IMR-90 (cell line): ENCODE measurements at regions not wholly inside any gene's neighbourhood (a gene's known extent, or its start where the extent isn't known, plus 50 kb on each side); places are given as distances from the start of the nearest gene placed in this dataset.

Source experiments
- ATAC-seq: fragments of 200-7000 bp; cut with Tn5 transposase; 2 replicates; pipeline ENCODE4 v1.9.1; 2020; ENCODE audit warnings: low read depth, mild to moderate bottlenecking, moderate library complexity
- BruUV-seq: library from RNA; stranded (reverse); fragments of 400-500 nt; replicated peaks from 2 replicates; lab custom pipeline; 2021; lab: Mats Ljungman, UMichigan
- CTCF ChIA-PET: fragments of 300-600 bp; formaldehyde crosslinking; extraction: SDS; loops from one replicate; lab custom pipeline; 2021; ENCODE audit warnings: antibody characterized with exemption; lab: Yijun Ruan, JAX
- POLR2A ChIA-PET: fragments of 300-600 bp; sonication (Branson Sonifier 250); formaldehyde crosslinking; loops from one replicate; lab custom pipeline; 2022; ENCODE audit warnings: antibody characterized with exemption; ENCODE audit not compliant: unreplicated experiment; lab: Charles Lee
- DNase-seq: peaks from one replicate; pipeline ENCODE4 v3.0.0; 2013
- H2AFZ ChIP-seq: replicated peaks from 2 replicates; pipeline ENCODE3; 2013; ENCODE audit warnings: low read length, mild to moderate bottlenecking; ENCODE audit not compliant: poor library complexity
- H2AK5ac ChIP-seq: 2 replicates; pipeline ENCODE4 v1.6.1; 2013; ENCODE audit warnings: low read depth, low read length, inconsistent platforms
- H2AK9ac ChIP-seq: replicated peaks from 2 replicates; pipeline ENCODE3; 2013; ENCODE audit warnings: mild to moderate bottlenecking, low read depth, low read length, moderate library complexity; ENCODE audit not compliant: poor library complexity
- H2BK120ac ChIP-seq: 2 replicates; pipeline ENCODE4 v1.6.1; 2013; ENCODE audit warnings: low read depth, low read length, inconsistent platforms
- H2BK15ac ChIP-seq: 3 replicates; pipeline ENCODE4 v1.6.1; 2013; ENCODE audit warnings: low read depth, low read length, inconsistent platforms
- H2BK20ac ChIP-seq: 2 replicates; pipeline ENCODE4 v1.6.1; 2013; ENCODE audit warnings: low read depth, mild to moderate bottlenecking, inconsistent platforms, low read length, moderate library complexity
- H2BK5ac ChIP-seq: 2 replicates; pipeline ENCODE4 v1.6.1; 2013; ENCODE audit warnings: mild to moderate bottlenecking, low read depth, low read length, inconsistent platforms; ENCODE audit not compliant: poor library complexity, severe bottlenecking
- H3K14ac ChIP-seq: replicated peaks from 2 replicates; pipeline ENCODE4 v1.6.1; 2013; ENCODE audit warnings: low read depth, low read length, inconsistent platforms
- H3K18ac ChIP-seq: 2 replicates; pipeline ENCODE4 v1.6.1; 2013; ENCODE audit warnings: low read depth, low read length, control low read depth
- H3K23ac ChIP-seq: 2 replicates; pipeline ENCODE4 v1.6.1; 2013; ENCODE audit warnings: low read depth, low read length, inconsistent platforms
- H3K27ac ChIP-seq: 2 replicates; pipeline ENCODE4 v1.5.1; 2013; ENCODE audit warnings: mild to moderate bottlenecking, control low read depth, low read length; ENCODE audit not compliant: insufficient read depth
- H3K27me3 ChIP-seq: 2 replicates; pipeline ENCODE4 v1.6.1; 2013; ENCODE audit warnings: low read length; ENCODE audit not compliant: control insufficient read depth, insufficient read depth
- H3K36me3 ChIP-seq: 2 replicates; pipeline ENCODE4 v1.6.1; 2013; ENCODE audit warnings: low read length, mixed read lengths; ENCODE audit not compliant: control insufficient read depth, insufficient read depth
- H3K4ac ChIP-seq: 2 replicates; pipeline ENCODE4 v1.6.1; 2013; ENCODE audit warnings: low read depth, low read length, inconsistent platforms
- H3K4me1 ChIP-seq: 2 replicates; pipeline ENCODE4 v1.6.1; 2013; ENCODE audit warnings: low read length, mixed read lengths; ENCODE audit not compliant: control insufficient read depth, insufficient read depth
- H3K4me2 ChIP-seq: 2 replicates; pipeline ENCODE4 v1.6.1; 2013; ENCODE audit warnings: low read depth, mild to moderate bottlenecking, control low read depth, low read length, moderate library complexity
- H3K4me3 ChIP-seq: 2 replicates; pipeline ENCODE4 v1.5.1; 2013; ENCODE audit warnings: low read depth, mild to moderate bottlenecking, control low read depth, low read length, moderate library complexity; ENCODE audit not compliant: insufficient read depth
- H3K56ac ChIP-seq: 2 replicates; pipeline ENCODE4 v1.6.1; 2013; ENCODE audit warnings: low read length, inconsistent platforms; ENCODE audit not compliant: insufficient read depth; ENCODE audit errors: extremely low read depth
- H3K79me1 ChIP-seq, 2 experiments: 2 replicates each; pipeline ENCODE4 v1.6.1; 2013; ENCODE audit warnings: low read length in 2 of 2, inconsistent platforms in 1 of 2, low read depth in 1 of 2
- H3K9ac ChIP-seq: 2 replicates; pipeline ENCODE4 v1.6.1; 2013; ENCODE audit warnings: low read depth, low read length, control low read depth
- H3K9me1 ChIP-seq: 2 replicates; pipeline ENCODE4 v1.6.1; 2013; ENCODE audit warnings: low read length, inconsistent platforms; ENCODE audit not compliant: insufficient read depth
- H3K9me3 ChIP-seq: 2 replicates; pipeline ENCODE4 v1.6.1; 2013; ENCODE audit warnings: low read length; ENCODE audit not compliant: control insufficient read depth, insufficient read depth
- H4K20me1 ChIP-seq: 2 replicates; pipeline ENCODE4 v1.6.1; 2013; ENCODE audit warnings: low read length, inconsistent platforms; ENCODE audit not compliant: insufficient read depth
- H4K5ac ChIP-seq: 2 replicates; pipeline ENCODE4 v1.6.1; 2013; ENCODE audit warnings: mild to moderate bottlenecking, low read depth, low read length, control low read depth
- H4K8ac ChIP-seq, 2 experiments: 2 replicates each; pipeline ENCODE4 v1.6.1; 2013; ENCODE audit warnings: low read depth in 2 of 2, low read length in 2 of 2, control low read depth in 1 of 2, inconsistent platforms in 1 of 2
- H4K91ac ChIP-seq: 2 replicates; pipeline ENCODE4 v1.6.1; 2013; ENCODE audit warnings: low read depth, low read length, inconsistent platforms; ENCODE audit not compliant: insufficient read depth
- FOS ChIP-seq: fragments of 150-350 bp; IDR thresholded peaks from 2 replicates; pipeline ENCODE4 v1.6.1; 2016; ENCODE audit warnings: low read depth, low read length
- MXI1 ChIP-seq: IDR thresholded peaks from 2 replicates; pipeline ENCODE4 v1.6.1; 2012; ENCODE audit warnings: low read depth, mild to moderate bottlenecking, low read length, moderate library complexity, borderline replicate concordance
- NFE2L2 ChIP-seq: fragments of 150-350 bp; IDR thresholded peaks from 2 replicates; pipeline ENCODE4 v1.6.1; 2016; ENCODE audit warnings: low read depth, mild to moderate bottlenecking, low read length
- POLR2A ChIP-seq: IDR thresholded peaks from 2 replicates; pipeline ENCODE4 v1.6.1; 2012; ENCODE audit warnings: mild to moderate bottlenecking, low read depth, low read length
- WGBS, 2 experiments: methylation state at CpG; one replicate each; pipeline versions ENCODE4 v1.1.5 to v1.1.7; 2013; ENCODE audit warnings: missing lambda C conversion rate in 2 of 2; ENCODE audit not compliant: insufficient read length in 1 of 2; ENCODE audit errors: extremely low coverage in 2 of 2; 5-methylcytosine and 5-hydroxymethylcytosine counted together
- dilution Hi-C: fragments of 300-500 bp; cut with HindIII; formaldehyde crosslinking; loops from one replicate; pipeline ENCODE4 v1.14.3; 2018; ENCODE audit warnings: low sequenced_read_pairs; ENCODE audit not compliant: unreplicated experiment
- in situ Hi-C: fragments of 300-500 bp; cut with MboI; formaldehyde crosslinking; loops from 3 replicates; pipeline ENCODE4 v1.14.3; 2019; ENCODE audit warnings: low sequenced_read_pairs, inconsistent platforms, mixed read lengths
- intact Hi-C: fragments of 100-400 bp; cut with micrococcal nuclease; formaldehyde crosslinking; loops from 2 replicates; pipeline ENCODE4 v1.10.0; 2022
- TF ChIP-seq, protein P1 (sequence below): fragments of 150-350 bp; IDR thresholded peaks from 2 replicates; pipeline ENCODE4 v1.6.1; 2016; ENCODE audit warnings: low read depth, mild to moderate bottlenecking, low read length, moderate library complexity, borderline replicate concordance

- H4K91ac ChIP-seq = no peak overlapping the region
- BruUV-seq = no TSS peak
- H2AK9ac ChIP-seq = no peak overlapping the region
- ChIA-PET CTCF (no interaction called here), POLR2A (no interaction called here)
- dilution Hi-C loops (no loop called here), in situ Hi-C loops (loop anchor here (10.0 kb wide), 1 partner anchor 360 kb away; the partner anchor contains the start of gene LOXHD1), intact Hi-C loops (no loop called here)
- no peak overlapping the region for H3K4me3 ChIP-seq
- H3K4me2 ChIP-seq = no peak overlapping the region
- H2BK120ac ChIP-seq = no peak overlapping the region
- no peak overlapping the region for H3K56ac ChIP-seq
- no peaks in the 10 kb centered on the region for H4K20me1 ChIP-seq
- H3K27ac ChIP-seq = no peak overlapping the region
- H3K18ac ChIP-seq = no peak overlapping the region
- ATAC-seq (no peak), DNase-seq (no peak)
- WGBS, 2 experiments = no CpG with 5 or more reads among the region's 5 CpGs
- H2BK15ac ChIP-seq = no peak overlapping the region
- no peaks in the 10 kb centered on the region for H3K9me3 ChIP-seq
- no peak overlapping the region for H2AK5ac ChIP-seq
- H2BK20ac ChIP-seq = no peak overlapping the region
- no peaks in the 10 kb centered on the region for H3K9me1 ChIP-seq
- TF ChIP-seq FOS (no peak), POLR2A (no peak), NFE2L2 (no peak), MXI1 (no peak)
- TF ChIP-seq, protein P1, sequence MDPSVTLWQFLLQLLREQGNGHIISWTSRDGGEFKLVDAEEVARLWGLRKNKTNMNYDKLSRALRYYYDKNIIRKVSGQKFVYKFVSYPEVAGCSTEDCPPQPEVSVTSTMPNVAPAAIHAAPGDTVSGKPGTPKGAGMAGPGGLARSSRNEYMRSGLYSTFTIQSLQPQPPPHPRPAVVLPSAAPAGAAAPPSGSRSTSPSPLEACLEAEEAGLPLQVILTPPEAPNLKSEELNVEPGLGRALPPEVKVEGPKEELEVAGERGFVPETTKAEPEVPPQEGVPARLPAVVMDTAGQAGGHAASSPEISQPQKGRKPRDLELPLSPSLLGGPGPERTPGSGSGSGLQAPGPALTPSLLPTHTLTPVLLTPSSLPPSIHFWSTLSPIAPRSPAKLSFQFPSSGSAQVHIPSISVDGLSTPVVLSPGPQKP = no peak
- H4K8ac ChIP-seq = no peak overlapping the region
- no peak overlapping the region for H3K9ac ChIP-seq
- H3K4ac ChIP-seq = no peak overlapping the region
- H3K79me1 ChIP-seq = no peaks in the 10 kb centered on the region
- no peaks in the 10 kb centered on the region for H3K36me3 ChIP-seq
- H2AFZ ChIP-seq = no peak overlapping the region
- no peaks in the 10 kb centered on the region; the same call in 1 of the 2 replicates for H3K27me3 ChIP-seq
- no peak overlapping the region for H4K5ac ChIP-seq
- no peak overlapping the region for H2BK5ac ChIP-seq
- H3K23ac ChIP-seq = no peak overlapping the region
- no peak overlapping the region for H3K14ac ChIP-seq
- H3K4me1 ChIP-seq = no peaks in the 10 kb centered on the region
Measured at GRCh38 chr18:46294751-46295150, 190.6 kb downstream of the HAUS1 start.
